ENCODE measurements at regions not wholly inside any gene's neighbourhood (a gene's known extent, or its start where the extent isn't known, plus 50 kb on each side); places are given as distances from the start of the nearest gene placed in this dataset.

DNA sequence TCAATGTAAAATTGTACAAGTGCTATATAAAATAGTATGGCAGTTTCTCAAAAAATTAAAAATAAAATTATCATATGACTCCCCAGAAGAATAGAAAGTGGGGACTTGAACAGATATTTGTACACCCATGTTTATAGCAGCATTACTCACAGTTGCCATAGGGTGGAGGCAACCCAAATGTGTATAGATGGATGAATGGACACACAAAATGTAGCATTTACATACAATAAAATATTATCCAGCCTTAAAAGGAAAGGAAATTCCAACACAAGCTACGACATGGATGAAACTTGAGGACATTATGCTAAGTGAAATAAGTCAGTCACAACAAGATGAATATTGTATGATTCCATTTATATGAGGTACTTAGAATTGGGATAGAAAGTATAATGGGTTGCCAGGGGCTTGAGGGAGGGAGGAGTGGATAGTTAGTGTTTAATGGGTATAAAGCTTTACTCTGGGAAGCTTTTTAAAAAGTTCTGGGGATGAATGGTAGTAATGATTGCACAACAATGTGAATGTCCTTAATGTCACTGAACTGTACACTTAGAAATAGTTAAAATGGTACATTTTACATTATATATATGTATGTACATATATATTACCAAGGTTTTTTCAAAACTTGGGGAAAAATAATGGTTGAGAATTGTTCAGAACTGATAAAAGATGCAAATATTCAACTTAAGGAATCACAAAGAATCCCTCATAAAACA lies 53.0 kb upstream of the ADORA3 start:
- Histone ChIP-seq H3K36me3 (ENCODE audit: insufficient read depth) (no peaks in the 10 kb centered on the region), H3K27ac (ENCODE audit: low read depth) (no peak overlapping the region), H3K4me3 (ENCODE audit: low read depth, low read length) (no peak overlapping the region), H3K4me1 (ENCODE audit: insufficient read depth) (no peaks in the 10 kb centered on the region)
- 71% methylated on average over 1 of the region's 1 CpG for WGBS
- DNase-seq (ENCODE audit: extremely low spot score) = no peak

DNA sequence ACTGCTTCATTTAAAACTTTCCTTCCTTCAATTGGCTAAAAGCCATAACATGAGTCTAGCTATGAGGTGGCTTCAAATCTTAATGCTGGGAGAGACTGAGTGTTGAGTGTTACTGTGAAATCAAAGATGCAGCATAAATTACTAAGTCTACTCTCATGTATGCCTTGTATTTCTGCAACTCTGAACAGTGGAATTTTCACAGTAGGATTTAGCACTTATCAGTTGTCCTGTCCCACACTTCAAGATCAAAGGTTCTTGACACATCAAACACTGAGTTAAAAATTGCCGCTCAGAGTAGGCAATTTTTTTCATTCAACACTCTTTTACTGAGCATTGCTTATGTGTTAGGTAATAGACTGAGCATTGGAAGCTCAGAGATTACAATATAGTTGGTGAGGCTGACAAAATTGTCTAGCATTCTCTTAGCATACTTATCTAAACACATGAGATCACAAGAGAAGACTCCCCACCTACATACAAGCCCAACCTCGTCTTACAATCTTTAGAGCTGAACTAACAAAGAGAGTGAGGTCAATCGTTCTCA lies 56.4 kb upstream of the ADORA3 start:
- Histone ChIP-seq H3K4me3 (ENCODE audit: low read depth, low read length) (no peak overlapping the region), H3K36me3 (ENCODE audit: insufficient read depth) (no peaks in the 10 kb centered on the region), H3K4me1 (ENCODE audit: insufficient read depth) (no peaks in the 10 kb centered on the region), H3K27ac (ENCODE audit: low read depth) (peak overlapping the region; percentile 56)
- no peak for DNase-seq (ENCODE audit: extremely low spot score)
- WGBS = 34% methylated on average over 3 of the region's 3 CpGs

- H3K4me3 ChIP-seq (ENCODE audit: low read depth, low read length) = no peak overlapping the region
- H3K36me3 ChIP-seq (ENCODE audit: insufficient read depth) = no peaks in the 10 kb centered on the region
- no peaks in the 10 kb centered on the region for H3K4me1 ChIP-seq (ENCODE audit: insufficient read depth)
- 75% methylated on average over 4 of the region's 4 CpGs for WGBS
- DNase-seq (ENCODE audit: extremely low spot score) = no peak
- no peak overlapping the region for H3K27ac ChIP-seq (ENCODE audit: low read depth)
These were observed 57.9 kb upstream of the ADORA3 start for GRCh38 chr1:111561328-111561727.

DNA sequence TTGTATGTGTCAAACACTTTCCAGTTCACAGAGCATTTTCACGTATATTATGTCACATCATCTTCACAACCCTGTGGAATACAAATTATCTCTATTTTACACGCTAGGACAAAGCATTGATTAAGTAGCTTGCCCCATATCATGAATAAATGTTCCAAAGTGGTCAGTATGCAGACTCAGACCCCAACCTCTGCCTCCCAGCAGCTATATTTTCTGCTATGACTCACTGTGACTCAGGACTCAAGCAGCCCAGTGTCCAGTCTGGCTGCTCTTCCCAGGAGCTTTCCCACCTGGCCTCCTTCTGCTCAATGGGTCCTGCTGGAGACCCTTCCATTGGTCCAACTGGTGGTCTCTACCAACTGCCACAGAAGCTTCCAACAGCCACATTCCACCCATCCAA lies 56.0 kb upstream of the RAP1A start:
- Histone ChIP-seq H3K36me3 (ENCODE audit: insufficient read depth) (no peaks in the 10 kb centered on the region), H3K4me1 (ENCODE audit: insufficient read depth) (no peaks in the 10 kb centered on the region), H3K27ac (ENCODE audit: low read depth) (no peak overlapping the region), H3K4me3 (ENCODE audit: low read depth, low read length) (no peak overlapping the region)
- 69% methylated on average over 2 of the region's 2 CpGs for WGBS
- DNase-seq (ENCODE audit: extremely low spot score) = no peak

GRCh38 chr1:111565079-111565478 lies 54.5 kb upstream of the RAP1A start:
- no peak for DNase-seq (ENCODE audit: extremely low spot score)
- Histone ChIP-seq H3K36me3 (ENCODE audit: insufficient read depth) (no peaks in the 10 kb centered on the region), H3K4me1 (ENCODE audit: insufficient read depth) (no peaks in the 10 kb centered on the region), H3K4me3 (ENCODE audit: low read depth, low read length) (no peak overlapping the region), H3K27ac (ENCODE audit: low read depth) (no peak overlapping the region)
- 57% methylated on average over 2 of the region's 2 CpGs for WGBS

- H3K27ac ChIP-seq (ENCODE audit: low read depth) = no peak overlapping the region
- WGBS = 83% methylated on average over 5 of the region's 5 CpGs
- H3K4me1 ChIP-seq (ENCODE audit: insufficient read depth) = no peaks in the 10 kb centered on the region
- H3K4me3 ChIP-seq (ENCODE audit: low read depth, low read length) = no peak overlapping the region
- H3K36me3 ChIP-seq (ENCODE audit: insufficient read depth) = no peaks in the 10 kb centered on the region
- DNase-seq (ENCODE audit: extremely low spot score) = no peak
These were observed 53.6 kb upstream of the RAP1A start for GRCh38 chr1:111565968-111566367.

DNA sequence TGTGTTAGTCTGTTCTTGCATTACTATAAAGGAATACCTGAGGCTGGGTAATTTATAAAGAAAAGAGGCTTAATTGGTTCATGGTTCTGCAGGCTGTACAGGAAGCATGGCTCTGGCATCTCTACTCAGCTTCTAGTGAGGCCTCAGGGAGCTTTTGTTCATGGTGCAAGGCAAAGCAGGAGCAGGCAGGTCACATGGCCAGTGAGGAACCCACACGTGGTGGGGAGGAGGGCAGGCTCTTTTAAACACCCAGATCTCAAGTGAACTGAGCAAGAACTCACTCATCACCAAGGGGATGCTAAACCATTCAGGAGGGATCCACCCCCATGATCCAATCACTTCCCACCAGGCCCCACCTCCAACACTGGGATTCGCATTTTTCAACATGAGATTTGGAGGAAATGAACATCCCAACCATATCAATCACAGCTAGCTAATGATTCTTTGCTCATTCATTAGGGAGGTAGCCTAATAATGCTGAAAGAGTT lies 51.4 kb upstream of the RAP1A start:
- Histone ChIP-seq H3K36me3 (ENCODE audit: insufficient read depth) (no peaks in the 10 kb centered on the region), H3K4me3 (ENCODE audit: low read depth, low read length) (no peak overlapping the region), H3K4me1 (ENCODE audit: insufficient read depth) (no peaks in the 10 kb centered on the region), H3K27ac (ENCODE audit: low read depth) (no peak overlapping the region)
- 69% methylated on average over 2 of the region's 2 CpGs for WGBS
- no peak for DNase-seq (ENCODE audit: extremely low spot score)
